ENCODE measurements at regions not wholly inside any gene's neighbourhood (a gene's known extent, or its start where the extent isn't known, plus 50 kb on each side); places are given as distances from the start of the nearest gene placed in this dataset.
"Not testable (repeated sequence)": the region's sequence is repeated elsewhere in the genome, so short reads cannot be mapped to it uniquely, and the experiment has no call there.

GRCh38 chr5:143600396-143601075, 197.1 kb upstream of the NR3C1 start:
- no peaks in the 10 kb centered on the region for H3K9me3 ChIP-seq (ENCODE audit: low read depth, low read length)
- H3K27ac ChIP-seq = no peak overlapping the region
- DNase-seq (ENCODE audit: low read depth, low spot score) = no peak
- H3K36me3 ChIP-seq (ENCODE audit: insufficient read depth, low read length) = no peaks in the 10 kb centered on the region
- no peak overlapping the region for H3K4me3 ChIP-seq
- TF ChIP-seq EZH2 (IDR thresholded peaks at IDR 0.05) (no peak), POLR2AphosphoS5 (IDR thresholded peaks at IDR 0.05; ENCODE audit: borderline replicate concordance, low read depth, low read length) (no peak), FOXP2 (optimal IDR thresholded peaks at IDR 0.05; ENCODE audit: control extremely low read depth, extremely low read length, insufficient read depth) (no peak)
- H3K9ac ChIP-seq (ENCODE audit: insufficient read length) = no peak overlapping the region

GRCh38 chr5:143599474-143599873, 196.0 kb upstream of the NR3C1 start:
- TF ChIP-seq FOXP2 (optimal IDR thresholded peaks at IDR 0.05; ENCODE audit: control extremely low read depth, extremely low read length, insufficient read depth) (no peak), EZH2 (IDR thresholded peaks at IDR 0.05) (no peak), POLR2AphosphoS5 (IDR thresholded peaks at IDR 0.05; ENCODE audit: borderline replicate concordance, low read depth, low read length) (no peak)
- Histone ChIP-seq H3K27ac (no peak overlapping the region), H3K4me3 (no peak overlapping the region), H3K9ac (ENCODE audit: insufficient read length) (no peak overlapping the region), H3K9me3 (ENCODE audit: low read depth, low read length) (no peaks in the 10 kb centered on the region), H3K36me3 (ENCODE audit: insufficient read depth, low read length) (no peaks in the 10 kb centered on the region)
- no peak for DNase-seq (ENCODE audit: low read depth, low spot score)

- no peak overlapping the region for H3K4me3 ChIP-seq
- H3K9ac ChIP-seq (ENCODE audit: insufficient read length) = no peak overlapping the region
- H3K27ac ChIP-seq = no peak overlapping the region
Observed at GRCh38 chr5:143596824-143597223, 193.3 kb upstream of the NR3C1 start.

GRCh38 chr5:143594902-143595818, 191.7 kb upstream of the NR3C1 start:
- H3K27ac ChIP-seq = no peak overlapping the region
- DNase-seq (ENCODE audit: low read depth, low spot score) = no peak
- no peak overlapping the region for H3K4me3 ChIP-seq
- H3K36me3 ChIP-seq (ENCODE audit: insufficient read depth, low read length) = no peaks in the 10 kb centered on the region
- TF ChIP-seq EZH2 (IDR thresholded peaks at IDR 0.05) (no peak), POLR2AphosphoS5 (IDR thresholded peaks at IDR 0.05; ENCODE audit: borderline replicate concordance, low read depth, low read length) (no peak), FOXP2 (optimal IDR thresholded peaks at IDR 0.05; ENCODE audit: control extremely low read depth, extremely low read length, insufficient read depth) (no peak)
- no peak overlapping the region for H3K9ac ChIP-seq (ENCODE audit: insufficient read length)
- H3K9me3 ChIP-seq (ENCODE audit: low read depth, low read length) = no peaks in the 10 kb centered on the region

More at GRCh38 chr5:143596824-143597223, 193.3 kb upstream of the NR3C1 start:
- no peak for DNase-seq (ENCODE audit: low read depth, low spot score)
- H3K9me3 ChIP-seq (ENCODE audit: low read depth, low read length) = no peaks in the 10 kb centered on the region
- H3K36me3 ChIP-seq (ENCODE audit: insufficient read depth, low read length) = no peaks in the 10 kb centered on the region
- TF ChIP-seq POLR2AphosphoS5 (IDR thresholded peaks at IDR 0.05; ENCODE audit: borderline replicate concordance, low read depth, low read length) (no peak), FOXP2 (optimal IDR thresholded peaks at IDR 0.05; ENCODE audit: control extremely low read depth, extremely low read length, insufficient read depth) (no peak), EZH2 (IDR thresholded peaks at IDR 0.05) (no peak)

GRCh38 chr5:143593723-143594122, 190.2 kb upstream of the NR3C1 start:
- no peak for DNase-seq (ENCODE audit: low read depth, low spot score)
- Histone ChIP-seq H3K4me3 (no peak overlapping the region), H3K36me3 (ENCODE audit: insufficient read depth, low read length) (no peaks in the 10 kb centered on the region), H3K9me3 (ENCODE audit: low read depth, low read length) (no peaks in the 10 kb centered on the region), H3K9ac (ENCODE audit: insufficient read length) (no peak overlapping the region), H3K27ac (no peak overlapping the region)
- TF ChIP-seq POLR2AphosphoS5 (IDR thresholded peaks at IDR 0.05; ENCODE audit: borderline replicate concordance, low read depth, low read length) (no peak), EZH2 (IDR thresholded peaks at IDR 0.05) (no peak), FOXP2 (optimal IDR thresholded peaks at IDR 0.05; ENCODE audit: control extremely low read depth, extremely low read length, insufficient read depth) (no peak)

- no peak for DNase-seq (ENCODE audit: low read depth, low spot score)
- no peak overlapping the region for H3K27ac ChIP-seq
Observed at GRCh38 chr5:143592648-143593047, 189.2 kb upstream of the NR3C1 start.

GRCh38 chr5:143588933-143589662, 185.6 kb upstream of the NR3C1 start:
- Histone ChIP-seq H3K27ac (no peak overlapping the region), H3K9me3 (ENCODE audit: low read depth, low read length) (no peaks in the 10 kb centered on the region)

More at GRCh38 chr5:143592648-143593047, 189.2 kb upstream of the NR3C1 start:
- H3K9ac ChIP-seq (ENCODE audit: insufficient read length) = no peak overlapping the region
- H3K9me3 ChIP-seq (ENCODE audit: low read depth, low read length) = no peaks in the 10 kb centered on the region
- TF ChIP-seq FOXP2 (optimal IDR thresholded peaks at IDR 0.05; ENCODE audit: control extremely low read depth, extremely low read length, insufficient read depth) = no peak
- no peak for TF ChIP-seq EZH2 (IDR thresholded peaks at IDR 0.05)
- H3K4me3 ChIP-seq = no peak overlapping the region
- no peaks in the 10 kb centered on the region for H3K36me3 ChIP-seq (ENCODE audit: insufficient read depth, low read length)

GRCh38 chr5:143588121-143588520, 184.6 kb upstream of the NR3C1 start:
- not testable (repeated sequence) for DNase-seq (ENCODE audit: low read depth, low spot score); H3K9me3 ChIP-seq (ENCODE audit: low read depth, low read length); H3K4me3 ChIP-seq; H3K9ac ChIP-seq (ENCODE audit: insufficient read length); H3K27ac ChIP-seq; H3K36me3 ChIP-seq (ENCODE audit: insufficient read depth, low read length)

More at GRCh38 chr5:143588933-143589662, 185.6 kb upstream of the NR3C1 start:
- no peak overlapping the region for H3K9ac ChIP-seq (ENCODE audit: insufficient read length)
- DNase-seq (ENCODE audit: low read depth, low spot score) = no peak
- H3K4me3 ChIP-seq = no peak overlapping the region
- H3K36me3 ChIP-seq (ENCODE audit: insufficient read depth, low read length) = no peaks in the 10 kb centered on the region
- no peak for TF ChIP-seq POLR2AphosphoS5 (IDR thresholded peaks at IDR 0.05; ENCODE audit: borderline replicate concordance, low read depth, low read length)
- no peak for TF ChIP-seq FOXP2 (optimal IDR thresholded peaks at IDR 0.05; ENCODE audit: control extremely low read depth, extremely low read length, insufficient read depth)
- TF ChIP-seq EZH2 (IDR thresholded peaks at IDR 0.05) = no peak

Data from SK-N-MC (cell line).